Tibial nerve (tissue), 4 donors: ENCODE measurements at regions not wholly inside any gene's neighbourhood (a gene's known extent, or its start where the extent isn't known, plus 50 kb on each side); places are given as distances from the start of the nearest gene placed in this dataset.

ENCODE experiments used
- CTCF ChIP-seq, 5 experiments: fragments of 200-600 bp in 3 of 5; fragments of 450-650 bp in 2 of 5; sonication (generic) in 3 of 5; IDR thresholded peaks; one replicate each; pipeline ENCODE4 v1.5.1; 2016 to 2019; ENCODE audit warnings: antibody characterized with exemption in 5 of 5, mild to moderate bottlenecking in 3 of 5, moderate library complexity in 2 of 5
- EP300 ChIP-seq, 2 donors: sonication (generic); formaldehyde crosslinking; IDR thresholded peaks; one replicate each; pipeline ENCODE4 v1.6.1; 2017; ENCODE audit warnings: antibody characterized with exemption in 2 of 2, mild to moderate bottlenecking in 1 of 2

GRCh38 chr14:84343656-84344055, 1186.3 kb upstream of the FLRT2 start:
- no peak for TF ChIP-seq CTCF (IDR thresholded peaks at IDR 0.05)
- no peak for TF ChIP-seq EP300 (IDR thresholded peaks at IDR 0.05)
